GM12878 (cell line): ENCODE measurements at regions not wholly inside any gene's neighbourhood (a gene's known extent, or its start where the extent isn't known, plus 50 kb on each side); places are given as distances from the start of the nearest gene placed in this dataset.

Source experiments
- ATAC-seq: fragments of 200-7000 bp; cut with Tn5 transposase; 3 replicates; pipeline ENCODE4 v1.9.1; 2020; ENCODE audit warnings: mild to moderate bottlenecking, moderate library complexity
- BruUV-seq: library from RNA; stranded (reverse); fragments of 400-500 nt; replicated peaks from 2 replicates; lab custom pipeline; 2021; lab: Mats Ljungman, UMichigan
- CTCF ChIA-PET: fragments of 300-600 bp; sonication (Branson Sonifier 250); formaldehyde crosslinking; extraction: SDS; loops from one replicate; lab custom pipeline; 2021; ENCODE audit warnings: inconsistent platforms; lab: Yijun Ruan, JAX
- POLR2A ChIA-PET: fragments of 350-600 bp; formaldehyde crosslinking; extraction: SDS; loops from one replicate; lab custom pipeline; 2021; ENCODE audit warnings: inconsistent platforms; lab: Charles Lee
- RAD21 ChIA-PET: fragments of 300-600 bp; sonication (Branson Sonifier 250); formaldehyde crosslinking; loops from one replicate; lab custom pipeline; 2023; ENCODE audit warnings: antibody characterized with exemption; ENCODE audit not compliant: unreplicated experiment; lab: Charles Lee
- SMC1A ChIA-PET: fragments of 300-600 bp; sonication (Branson Sonifier 250); formaldehyde crosslinking; loops from one replicate; lab custom pipeline; 2023; ENCODE audit not compliant: unreplicated experiment, uncharacterized antibody; lab: Charles Lee
- DNase-seq: peaks from one replicate; pipeline ENCODE4 v3.0.0-alpha.2; 2011; ENCODE audit warnings: low read depth, low spot score
- FAIRE-seq: peaks from 3 replicates; lab custom pipeline; 2011; peaks lifted over from hg19 to GRCh38; lab: Jason Lieb, UNC
- H2AFZ ChIP-seq: 2 replicates; pipeline ENCODE4 v1.6.0; 2011; ENCODE audit warnings: low read depth, low read length, control low read depth; ENCODE audit not compliant: control insufficient read depth
- H3K27ac ChIP-seq: 2 replicates; pipeline ENCODE4 v1.5.1; 2011; ENCODE audit warnings: control low read depth; ENCODE audit not compliant: control insufficient read depth, insufficient read depth
- H3K27me3 ChIP-seq, 2 experiments: replicated peaks in 1 of 2; 2 replicates each; pipeline versions ENCODE4 v1.6.0 to v1.6.1; 2011; ENCODE audit warnings: low read length in 1 of 2; ENCODE audit not compliant: control insufficient read depth in 2 of 2, insufficient read depth in 2 of 2
- H3K36me3 ChIP-seq, 2 experiments: 2 replicates each; pipeline ENCODE4 v1.5.1; 2011; ENCODE audit warnings: low read length in 1 of 2; ENCODE audit not compliant: control insufficient read depth in 2 of 2, insufficient read depth in 2 of 2
- H3K4me1 ChIP-seq: 2 replicates; pipeline ENCODE4 v1.6.1; 2011; ENCODE audit warnings: mild to moderate bottlenecking, low read length, moderate library complexity, mixed read lengths; ENCODE audit not compliant: control insufficient read depth, insufficient read depth
- H3K4me2 ChIP-seq: 2 replicates; pipeline ENCODE4 v1.6.0; 2011; ENCODE audit warnings: control low read depth; ENCODE audit not compliant: control insufficient read depth, insufficient read depth
- H3K4me3 ChIP-seq: fragments of 200-600 bp; sonication (generic); 2 replicates; pipeline ENCODE4 v1.5.1; 2016
- H3K79me2 ChIP-seq: 2 replicates; pipeline ENCODE4 v1.6.0; 2011; ENCODE audit warnings: low read length; ENCODE audit not compliant: control insufficient read depth, insufficient read depth
- H3K9ac ChIP-seq: 2 replicates; pipeline ENCODE4 v1.8.0; 2011; ENCODE audit warnings: low read length, control low read depth, mixed read lengths; ENCODE audit not compliant: control insufficient read depth, insufficient read depth
- H3K9me3 ChIP-seq: replicated peaks from 3 replicates; pipeline ENCODE4 v1.5.1; 2011; ENCODE audit warnings: mild to moderate bottlenecking, low read length; ENCODE audit not compliant: control insufficient read depth, insufficient read depth
- H4K20me1 ChIP-seq: 2 replicates; pipeline ENCODE4 v1.6.0; 2011; ENCODE audit not compliant: control insufficient read depth, insufficient read depth
- BACH1 ChIP-seq: fragments of 450-650 bp; IDR thresholded peaks from 2 replicates; pipeline ENCODE4 v1.6.1; 2017; ENCODE audit warnings: mild to moderate bottlenecking, borderline replicate concordance
- CBX5 ChIP-seq: sonication (generic); IDR thresholded peaks from 2 replicates; pipeline ENCODE4 v1.6.1; 2016; ENCODE audit warnings: low read depth, moderate library complexity, mild to moderate bottlenecking, inconsistent platforms
- E2F4 ChIP-seq: IDR thresholded peaks from 2 replicates; pipeline ENCODE4 v1.6.1; 2012; ENCODE audit warnings: low read depth, low read length, improper control_type of control experiment
- IKZF1 ChIP-seq: fragments of 450-650 bp; conservative IDR thresholded peaks from 2 replicates; pipeline ENCODE4 v1.6.1; 2017; ENCODE audit warnings: antibody characterized with exemption, mild to moderate bottlenecking
- JUND ChIP-seq: IDR thresholded peaks from 2 replicates; pipeline ENCODE4 v1.6.1; 2012; ENCODE audit warnings: low read depth, mild to moderate bottlenecking, low read length, improper control_type of control experiment, moderate library complexity
- MEF2A ChIP-seq: IDR thresholded peaks from 2 replicates; pipeline ENCODE4 v1.6.1; 2011; ENCODE audit warnings: low read depth, mild to moderate bottlenecking, low read length, moderate library complexity; ENCODE audit not compliant: insufficient read depth
- MYB ChIP-seq: fragments of 150-350 bp; IDR thresholded peaks from 2 replicates; pipeline ENCODE4 v1.6.1; 2014; ENCODE audit warnings: mild to moderate bottlenecking, low read depth, low read length, borderline replicate concordance
- NBN ChIP-seq: fragments of 450-650 bp; IDR thresholded peaks from 2 replicates; pipeline ENCODE4 v1.6.1; 2016
- NRF1 ChIP-seq: conservative IDR thresholded peaks from 2 replicates; pipeline ENCODE4 v1.6.1; 2011; ENCODE audit warnings: mild to moderate bottlenecking, low read depth, low read length, improper control_type of control experiment
- RCOR1 ChIP-seq: conservative IDR thresholded peaks from 2 replicates; pipeline ENCODE4 v1.6.1; 2012; ENCODE audit warnings: low read depth, low read length, improper control_type of control experiment
- YY1 ChIP-seq: IDR thresholded peaks from 2 replicates; pipeline ENCODE4 v1.6.1; 2011; ENCODE audit warnings: low read depth, mild to moderate bottlenecking, low read length
- ZNF207 ChIP-seq: fragments of 450-650 bp; IDR thresholded peaks from 2 replicates; pipeline ENCODE4 v1.6.1; 2014; ENCODE audit warnings: antibody characterized with exemption, mild to moderate bottlenecking, borderline replicate concordance
- ZNF592 ChIP-seq: fragments of 450-650 bp; IDR thresholded peaks from 2 replicates; pipeline ENCODE4 v1.6.1; 2017; ENCODE audit warnings: mild to moderate bottlenecking, moderate library complexity
- WGBS: methylation state at CpG from one replicate; pipeline ENCODE4 v1.1.6; 2016; ENCODE audit warnings: low lambda C conversion rate; ENCODE audit not compliant: insufficient replicate concordance, insufficient coverage; ENCODE audit errors: missing lambda C conversion rate; 5-methylcytosine and 5-hydroxymethylcytosine counted together
- in situ Hi-C: fragments of 300-500 bp; cut with MboI; formaldehyde crosslinking; loops from 9 replicates; pipeline ENCODE4 v1.14.3; 2018; ENCODE audit warnings: mixed read lengths
- intact Hi-C: fragments of 100-400 bp; cut with micrococcal nuclease; formaldehyde crosslinking; loops from one replicate; pipeline ENCODE4 v1.14.2; 2022; ENCODE audit not compliant: unreplicated experiment

- FAIRE-seq: no peak
- H3K4me2 ChIP-seq: no peak overlapping the region
- H3K4me1 ChIP-seq: no peaks in the 10 kb centered on the region
- no peaks in the 10 kb centered on the region for H3K27me3 ChIP-seq
- ChIA-PET CTCF (no interaction called here), SMC1A (no interaction called here), POLR2A (no interaction called here), RAD21 (no interaction called here)
- no peak for DNase-seq
- WGBS: 20% methylated on average over 5 of the region's 5 CpGs
- intact Hi-C loops (no loop called here), in situ Hi-C loops (no loop called here)
- H2AFZ ChIP-seq: no peak overlapping the region
- H3K9me3 ChIP-seq: no peaks in the 10 kb centered on the region; the same call in 2 of the 3 replicates
- no peak for TF ChIP-seq ZNF207
- no peak for TF ChIP-seq IKZF1
- TF ChIP-seq RCOR1: no peak
- no peak for TF ChIP-seq E2F4
- no peak for TF ChIP-seq BACH1
- no peaks in the 10 kb centered on the region for H4K20me1 ChIP-seq
- no peak overlapping the region for H3K9ac ChIP-seq
- no peaks in the 10 kb centered on the region for H3K36me3 ChIP-seq
- BruUV-seq: no TSS peak
- no peak for ATAC-seq
- H3K4me3 ChIP-seq: no peak overlapping the region
- H3K79me2 ChIP-seq: no peaks in the 10 kb centered on the region
- no peak overlapping the region for H3K27ac ChIP-seq
These were observed 984.7 kb downstream of the BRD1 start for GRCh38 chr22:48842976-48843375.

- H3K27ac ChIP-seq: no peak overlapping the region
- ChIA-PET RAD21 (no interaction called here), SMC1A (no interaction called here), POLR2A (no interaction called here), CTCF (no interaction called here)
- H3K4me1 ChIP-seq: no peaks in the 10 kb centered on the region
- H3K36me3 ChIP-seq: no peaks in the 10 kb centered on the region
- no peaks in the 10 kb centered on the region; the same call in 2 of the 3 replicates for H3K9me3 ChIP-seq
- H3K4me2 ChIP-seq: no peak overlapping the region
- ATAC-seq (no peak), DNase-seq (no peak), FAIRE-seq (no peak)
- no TSS peak for BruUV-seq
- H2AFZ ChIP-seq: no peak overlapping the region
- in situ Hi-C loops: no loop called here
- no peaks in the 10 kb centered on the region for H3K79me2 ChIP-seq
- intact Hi-C loops: no loop called here
- H4K20me1 ChIP-seq: no peaks in the 10 kb centered on the region
- WGBS: 31% methylated on average over 17 of the region's 17 CpGs
- H3K9ac ChIP-seq: no peak overlapping the region
- no peak overlapping the region for H3K4me3 ChIP-seq
- H3K27me3 ChIP-seq: no peaks in the 10 kb centered on the region
- TF ChIP-seq YY1 (no peak), MEF2A (no peak), NBN (no peak), JUND (no peak), ZNF592 (no peak), NRF1 (no peak), CBX5 (no peak), MYB (no peak)
These were observed 985.1 kb downstream of the BRD1 start for GRCh38 chr22:48842583-48842945.
